Neural cell (in vitro differentiated cells): ENCODE measurements at regions not wholly inside any gene's neighbourhood (a gene's known extent, or its start where the extent isn't known, plus 50 kb on each side); places are given as distances from the start of the nearest gene placed in this dataset.

Source experiments
- H2AFZ ChIP-seq: fragments of 200-600, 300-800 bp; sonication (generic), shearing (Covaris generic); 2 replicates; pipeline ENCODE4 v1.6.0; 2014; ENCODE audit warnings: low read depth, mild to moderate bottlenecking, antibody characterized with exemption, low read length, moderate library complexity
- H3F3A ChIP-seq: fragments of 200-600 bp; shearing (Covaris generic); 2 replicates; pipeline ENCODE4 v1.6.1; 2016; ENCODE audit warnings: mild to moderate bottlenecking, moderate library complexity, mixed read lengths, antibody characterized with exemption, low read length; ENCODE audit not compliant: insufficient read depth, poor library complexity, severe bottlenecking
- H3K27ac ChIP-seq: fragments of 200-600, 300-800 bp; sonication (generic), shearing (Covaris generic); 2 replicates; pipeline ENCODE4 v1.5.1; 2014; ENCODE audit warnings: mild to moderate bottlenecking, low read length, moderate library complexity
- H3K27me3 ChIP-seq: fragments of 300-800, 200-600 bp; sonication (generic), shearing (Covaris generic); 2 replicates; pipeline ENCODE4 v1.6.0; 2014; ENCODE audit warnings: mild to moderate bottlenecking, low read depth, low read length, moderate library complexity; ENCODE audit not compliant: insufficient read depth
- H3K36me3 ChIP-seq: fragments of 300-800, 200-600 bp; sonication (generic), shearing (Covaris generic); 2 replicates; pipeline ENCODE4 v1.5.1; 2014; ENCODE audit warnings: mild to moderate bottlenecking, antibody characterized with exemption, low read length, moderate library complexity; ENCODE audit not compliant: insufficient read depth
- H3K4me2 ChIP-seq: fragments of 300-800, 200-600 bp; sonication (generic), shearing (Covaris generic); 2 replicates; pipeline ENCODE4 v1.6.0; 2014; ENCODE audit warnings: mild to moderate bottlenecking, low read length
- H3K4me3 ChIP-seq: fragments of 300-800, 200-600 bp; sonication (generic), shearing (Covaris generic); 2 replicates; pipeline ENCODE4 v1.5.1; 2014; ENCODE audit warnings: mild to moderate bottlenecking, low read length, moderate library complexity
- H3K79me2 ChIP-seq: fragments of 200-600 bp; shearing (Covaris generic); replicated peaks from 2 replicates; pipeline ENCODE4 v1.6.0; 2014; ENCODE audit warnings: mild to moderate bottlenecking, low read length, moderate library complexity; ENCODE audit not compliant: insufficient read depth
- H3K9ac ChIP-seq: fragments of 300-800, 200-600 bp; sonication (generic), shearing (Covaris generic); 2 replicates; pipeline ENCODE4 v1.6.1; 2016; ENCODE audit warnings: mild to moderate bottlenecking, low read length, mixed read lengths
- H3K9me2 ChIP-seq: fragments of 200-600 bp; shearing (Covaris generic); 2 replicates; pipeline ENCODE4 v1.6.1; 2016; ENCODE audit warnings: mild to moderate bottlenecking, low read length, mixed read lengths; ENCODE audit not compliant: insufficient read depth
- H3K9me3 ChIP-seq: fragments of 200-600, 300-800 bp; sonication (generic), shearing (Covaris generic); 2 replicates; pipeline ENCODE4 v1.6.1; 2016; ENCODE audit warnings: mild to moderate bottlenecking, mixed run types, low read length, moderate library complexity, mixed read lengths
- H4K20me1 ChIP-seq: fragments of 200-600 bp; shearing (Covaris generic); 2 replicates; pipeline ENCODE4 v1.6.1; 2016; ENCODE audit warnings: mild to moderate bottlenecking, mixed run types; ENCODE audit not compliant: insufficient read depth
- CTCF ChIP-seq: fragments of 450-650 bp; IDR thresholded peaks from 2 replicates; pipeline ENCODE4 v1.5.1; 2014; ENCODE audit warnings: antibody characterized with exemption, mild to moderate bottlenecking, moderate library complexity; ENCODE audit not compliant: poor library complexity, severe bottlenecking
- EP300 ChIP-seq: fragments of 450-650 bp; conservative IDR thresholded peaks from 2 replicates; pipeline ENCODE4 v1.6.1; 2014; ENCODE audit warnings: antibody characterized with exemption, mild to moderate bottlenecking, moderate library complexity; ENCODE audit not compliant: poor library complexity, severe bottlenecking
- EZH2 ChIP-seq: fragments of 200-600, 300-800 bp; shearing (Covaris generic), sonication (generic); IDR thresholded peaks from 2 replicates; pipeline ENCODE4 v1.6.1; 2014; ENCODE audit warnings: antibody characterized with exemption, low read length, borderline replicate concordance, mild to moderate bottlenecking; ENCODE audit not compliant: insufficient read depth, poor library complexity, severe bottlenecking
- MXI1 ChIP-seq: fragments of 450-650 bp; conservative IDR thresholded peaks from 2 replicates; pipeline ENCODE4 v1.6.1; 2014; ENCODE audit warnings: antibody characterized with exemption, mild to moderate bottlenecking; ENCODE audit not compliant: poor library complexity, severe bottlenecking
- POLR2AphosphoS5 ChIP-seq: IDR thresholded peaks from 2 replicates; pipeline ENCODE4 v1.6.1; 2012
- RAD21 ChIP-seq: fragments of 450-650 bp; conservative IDR thresholded peaks from 2 replicates; pipeline ENCODE4 v1.6.1; 2014; ENCODE audit warnings: antibody characterized with exemption, mild to moderate bottlenecking, moderate library complexity
- REST ChIP-seq: IDR thresholded peaks from 2 replicates; pipeline ENCODE4 v1.6.1; 2012; ENCODE audit warnings: borderline replicate concordance
- SMC3 ChIP-seq: fragments of 450-650 bp; conservative IDR thresholded peaks from 2 replicates; pipeline ENCODE4 v1.6.1; 2014; ENCODE audit warnings: antibody characterized with exemption, mild to moderate bottlenecking, moderate library complexity; ENCODE audit not compliant: poor library complexity
- TAF1 ChIP-seq: IDR thresholded peaks from 2 replicates; pipeline ENCODE4 v1.6.1; 2012; ENCODE audit warnings: low read depth

DNA sequence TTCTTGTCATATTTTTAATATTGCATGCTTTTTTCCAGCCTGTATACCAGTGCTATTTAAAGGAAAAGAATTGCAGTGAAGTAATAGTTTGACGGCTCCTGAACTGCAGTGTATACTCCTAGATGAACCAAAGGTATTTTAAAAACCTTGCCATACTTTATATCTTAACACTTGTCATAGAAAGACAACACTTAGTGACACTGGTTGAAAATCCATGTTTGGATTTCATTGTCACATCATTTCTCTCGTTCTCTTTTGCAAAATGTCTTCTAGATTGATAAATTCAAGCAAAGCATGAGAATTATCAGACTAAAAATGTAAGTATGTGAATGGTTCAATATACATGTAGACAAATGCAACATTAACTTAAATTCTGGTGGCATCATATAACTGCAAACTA lies 1293.9 kb downstream of the PCDH9 start:
- H3K9me2 ChIP-seq, result no peaks in the 10 kb centered on the region
- H4K20me1 ChIP-seq, result no peaks in the 10 kb centered on the region
- no peak overlapping the region for H2AFZ ChIP-seq
- no peak overlapping the region for H3K4me2 ChIP-seq
- no peaks in the 10 kb centered on the region for H3K9me3 ChIP-seq
- no peak overlapping the region for H3K9ac ChIP-seq
- H3K27ac ChIP-seq, result peak overlapping the region; percentile 23
- no peaks in the 10 kb centered on the region for H3K79me2 ChIP-seq
- no peaks in the 10 kb centered on the region for H3K36me3 ChIP-seq
- peaks cover 4% of the 10 kb centered on the region for H3F3A ChIP-seq
- TF ChIP-seq RAD21 (peak; percentile 12), TAF1 (no peak), MXI1 (no peak), EZH2 (no peak), REST (peak; percentile 71), SMC3 (no peak), EP300 (peak; percentile 87), CTCF (no peak), POLR2AphosphoS5 (peak; percentile 58)
- no peak overlapping the region for H3K4me3 ChIP-seq
- H3K27me3 ChIP-seq, result no peaks in the 10 kb centered on the region

DNA sequence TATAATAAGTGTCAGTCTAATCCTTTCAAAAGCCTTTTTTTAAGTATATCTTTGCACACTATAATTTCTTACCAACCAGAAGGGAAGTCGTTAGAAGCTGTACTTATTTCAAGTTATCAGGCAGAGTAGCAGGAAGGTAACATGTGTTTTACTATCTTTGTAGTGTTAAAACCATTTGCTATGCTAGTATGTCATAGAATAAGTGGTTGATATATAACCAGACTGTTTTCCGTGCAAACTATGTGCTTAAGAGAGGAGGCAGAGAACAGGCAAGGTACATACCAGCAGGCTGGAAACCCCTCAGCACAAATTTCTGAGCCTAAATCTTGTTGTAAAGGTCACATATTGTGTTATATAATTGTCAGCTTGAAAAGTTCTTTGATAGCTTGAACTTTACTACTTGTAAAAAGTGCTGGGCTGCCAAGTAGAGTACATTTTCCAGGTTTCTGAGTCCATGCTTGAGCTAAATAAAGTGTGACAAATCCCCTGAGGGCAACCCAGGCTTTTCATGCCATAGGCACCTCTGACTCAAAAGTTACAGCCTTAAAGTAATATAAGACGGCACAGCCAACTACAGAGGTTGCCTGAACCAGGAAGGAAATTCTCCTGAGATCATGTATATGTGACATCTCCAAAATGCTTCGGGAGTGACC lies 1297.4 kb downstream of the PCDH9 start:
- H3K27ac ChIP-seq, result no peak overlapping the region
- H3K9ac ChIP-seq, result no peak overlapping the region
- H3K4me2 ChIP-seq, result no peak overlapping the region
- H2AFZ ChIP-seq, result no peak overlapping the region
- H3K27me3 ChIP-seq, result no peaks in the 10 kb centered on the region
- H3K9me3 ChIP-seq, result no peaks in the 10 kb centered on the region
- no peaks in the 10 kb centered on the region for H4K20me1 ChIP-seq
- no peaks in the 10 kb centered on the region for H3K36me3 ChIP-seq
- no peaks in the 10 kb centered on the region for H3K79me2 ChIP-seq
- no peak overlapping the region for H3K4me3 ChIP-seq
- H3K9me2 ChIP-seq, result no peaks in the 10 kb centered on the region
- TF ChIP-seq TAF1 (no peak), SMC3 (no peak), MXI1 (no peak), EP300 (no peak), CTCF (no peak), REST (no peak), POLR2AphosphoS5 (no peak), RAD21 (no peak), EZH2 (no peak)
- H3F3A ChIP-seq, result peaks cover 4% of the 10 kb centered on the region
